Activated naive CD8-positive, alpha-beta T cell treated with anti-CD3 and anti-CD28 coated beads, Interleukin-2, amount 10 ng/mL, durations not matched to agents 7 days and 5 days (primary cell): ENCODE measurements at regions not wholly inside any gene's neighbourhood (a gene's known extent, or its start where the extent isn't known, plus 50 kb on each side); places are given as distances from the start of the nearest gene placed in this dataset.
"Not testable (repeated sequence)": the region's sequence is repeated elsewhere in the genome, so short reads cannot be mapped to it uniquely, and the experiment has no call there.

Experiments
- ATAC-seq: fragments of 150-1000 bp; cut with Tn5 transposase; one replicate; pipeline ENCODE4 v1.10.0; 2021; ENCODE audit warnings: low read depth, moderate library complexity
- POLR2A ChIA-PET: fragments of 350-600 bp; sonication (Branson Sonifier 250); formaldehyde crosslinking; loops from one replicate; lab custom pipeline; 2021; ENCODE audit warnings: antibody characterized with exemption; lab: Charles Lee
- DNase-seq: peaks from one replicate; pipeline ENCODE4 v3.0.0; 2021
- H3K27ac Mint-ChIP-seq: one replicate; pipeline ENCODE4 v1.8.0; 2022; ENCODE audit warnings: mild to moderate bottlenecking, mixed read lengths
- H3K27me3 Mint-ChIP-seq: one replicate; pipeline ENCODE4 v1.8.0; 2022; ENCODE audit warnings: mild to moderate bottlenecking, moderate library complexity, mixed read lengths
- H3K36me3 Mint-ChIP-seq: one replicate; pipeline ENCODE4 v1.8.0; 2021; ENCODE audit warnings: mild to moderate bottlenecking, mixed read lengths
- H3K4me1 Mint-ChIP-seq: one replicate; pipeline ENCODE4 v1.8.0; 2021; ENCODE audit warnings: mixed read lengths
- H3K4me3 Mint-ChIP-seq: one replicate; pipeline ENCODE4 v1.8.0; 2022; ENCODE audit warnings: mild to moderate bottlenecking, moderate library complexity, mixed read lengths
- H3K9me3 Mint-ChIP-seq: one replicate; pipeline ENCODE4 v1.8.0; 2021; ENCODE audit warnings: mixed read lengths

- POLR2A ChIA-PET: no interaction called here
- H3K4me3 Mint-ChIP-seq: no peak overlapping the region
- no peak overlapping the region for H3K27ac Mint-ChIP-seq
- H3K9me3 Mint-ChIP-seq: no peaks in the 10 kb centered on the region
- H3K36me3 Mint-ChIP-seq: no peaks in the 10 kb centered on the region
- ATAC-seq: no peak
- no peak for DNase-seq
- H3K27me3 Mint-ChIP-seq: peaks cover 3% of the 10 kb centered on the region
- no peaks in the 10 kb centered on the region for H3K4me1 Mint-ChIP-seq
Observed at GRCh38 chr7:113030489-113030888, 56.1 kb downstream of the GPR85 start.

DNA sequence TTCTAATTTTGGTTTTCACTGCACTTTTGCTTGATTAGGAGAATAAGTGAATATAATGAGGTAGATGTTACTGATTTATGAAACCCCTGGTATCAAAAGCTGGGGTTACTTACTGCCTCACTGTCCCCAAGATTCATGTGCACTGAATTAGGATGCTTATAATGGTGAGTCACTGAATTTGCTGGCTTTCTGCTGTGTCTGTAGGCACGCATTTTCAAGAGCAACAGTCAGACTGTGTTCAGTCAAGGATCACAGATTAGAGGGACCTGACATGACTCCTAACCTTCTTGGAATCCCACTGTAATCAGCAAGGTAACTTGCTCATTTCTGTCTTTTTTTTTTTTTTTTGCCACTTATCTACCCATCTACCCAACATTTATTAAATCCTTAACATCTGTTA, 59.7 kb downstream of the GPR85 start:
- POLR2A ChIA-PET: no interaction called here
- H3K4me1 Mint-ChIP-seq: no peaks in the 10 kb centered on the region
- H3K9me3 Mint-ChIP-seq: no peaks in the 10 kb centered on the region
- H3K36me3 Mint-ChIP-seq: no peaks in the 10 kb centered on the region
- no peak overlapping the region for H3K4me3 Mint-ChIP-seq
- DNase-seq (no peak), ATAC-seq (no peak)
- peaks cover 2% of the 10 kb centered on the region for H3K27me3 Mint-ChIP-seq
- H3K27ac Mint-ChIP-seq: no peak overlapping the region

DNA sequence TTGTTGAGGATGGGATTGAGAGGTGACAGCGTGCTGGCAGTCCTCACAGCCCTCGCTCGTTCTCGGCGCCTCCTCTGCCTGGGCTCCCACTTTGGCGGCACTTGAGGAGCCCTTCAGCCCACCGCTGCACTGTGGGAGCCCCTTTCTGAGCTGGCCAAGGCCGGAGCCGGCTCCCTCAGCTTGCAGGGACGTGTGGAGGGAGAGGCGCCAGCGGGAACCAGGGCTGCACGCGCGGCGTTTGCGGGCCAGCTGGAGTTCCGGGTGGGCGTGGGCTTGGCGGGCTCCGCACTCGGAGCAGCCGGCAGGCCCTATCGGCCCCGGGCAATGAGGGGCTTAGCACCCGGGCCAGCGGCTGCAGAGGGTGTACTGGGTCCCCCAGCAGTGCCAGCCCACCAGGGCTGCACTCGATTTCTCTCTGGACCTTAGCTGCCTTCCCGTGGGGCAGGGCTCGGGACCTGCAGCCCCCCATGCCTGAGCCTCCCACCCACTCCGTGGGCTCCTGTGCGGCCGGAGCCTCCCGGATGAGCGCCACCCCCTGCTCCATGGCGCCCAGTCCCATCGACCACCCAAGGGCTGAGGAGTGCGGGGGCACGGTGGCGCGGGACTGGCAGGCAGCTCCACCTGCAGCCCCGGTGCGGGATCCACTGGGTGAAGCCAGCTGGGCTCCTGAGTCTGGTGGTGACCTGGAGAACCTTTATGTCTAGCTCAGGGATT, 69.3 kb downstream of the GPR85 start:
- H3K36me3 Mint-ChIP-seq, ATAC-seq, H3K27me3 Mint-ChIP-seq, H3K4me1 Mint-ChIP-seq, H3K27ac Mint-ChIP-seq, POLR2A ChIA-PET, H3K4me3 Mint-ChIP-seq, DNase-seq, H3K9me3 Mint-ChIP-seq: not testable (repeated sequence)

DNA sequence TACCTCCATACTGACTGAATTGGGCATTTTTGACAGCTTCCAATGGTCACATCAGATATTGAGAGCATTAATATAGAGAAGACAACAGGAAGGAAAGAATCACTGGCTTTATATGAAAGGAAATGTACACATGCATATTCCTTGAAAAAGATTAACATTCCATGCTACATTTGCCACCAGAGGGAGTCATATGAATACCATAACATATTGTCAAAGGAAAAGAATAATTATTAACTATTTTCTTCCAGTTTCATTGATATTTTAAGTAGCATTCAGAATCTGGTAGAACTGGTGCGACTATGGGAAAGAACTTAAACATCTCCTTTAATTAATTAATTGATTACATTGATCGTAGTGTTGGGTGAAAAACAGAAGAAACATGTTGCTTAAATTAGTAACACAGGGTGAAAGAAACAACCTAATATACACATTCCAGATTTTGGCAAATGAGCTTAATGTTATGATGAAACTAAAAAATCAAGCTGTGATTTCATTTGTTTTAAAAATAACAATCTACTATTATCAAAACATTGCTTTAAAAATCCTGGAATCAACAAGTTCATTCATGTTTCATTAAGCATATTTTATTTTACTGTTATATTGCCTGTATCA, 71.5 kb downstream of the GPR85 start:
- no peak overlapping the region for H3K4me3 Mint-ChIP-seq
- H3K36me3 Mint-ChIP-seq: no peaks in the 10 kb centered on the region
- POLR2A ChIA-PET: no interaction called here
- H3K4me1 Mint-ChIP-seq: no peaks in the 10 kb centered on the region
- no peak overlapping the region for H3K27ac Mint-ChIP-seq
- DNase-seq (no peak), ATAC-seq (no peak)
- H3K9me3 Mint-ChIP-seq: peaks cover 2% of the 10 kb centered on the region
- H3K27me3 Mint-ChIP-seq: no peaks in the 10 kb centered on the region

DNA sequence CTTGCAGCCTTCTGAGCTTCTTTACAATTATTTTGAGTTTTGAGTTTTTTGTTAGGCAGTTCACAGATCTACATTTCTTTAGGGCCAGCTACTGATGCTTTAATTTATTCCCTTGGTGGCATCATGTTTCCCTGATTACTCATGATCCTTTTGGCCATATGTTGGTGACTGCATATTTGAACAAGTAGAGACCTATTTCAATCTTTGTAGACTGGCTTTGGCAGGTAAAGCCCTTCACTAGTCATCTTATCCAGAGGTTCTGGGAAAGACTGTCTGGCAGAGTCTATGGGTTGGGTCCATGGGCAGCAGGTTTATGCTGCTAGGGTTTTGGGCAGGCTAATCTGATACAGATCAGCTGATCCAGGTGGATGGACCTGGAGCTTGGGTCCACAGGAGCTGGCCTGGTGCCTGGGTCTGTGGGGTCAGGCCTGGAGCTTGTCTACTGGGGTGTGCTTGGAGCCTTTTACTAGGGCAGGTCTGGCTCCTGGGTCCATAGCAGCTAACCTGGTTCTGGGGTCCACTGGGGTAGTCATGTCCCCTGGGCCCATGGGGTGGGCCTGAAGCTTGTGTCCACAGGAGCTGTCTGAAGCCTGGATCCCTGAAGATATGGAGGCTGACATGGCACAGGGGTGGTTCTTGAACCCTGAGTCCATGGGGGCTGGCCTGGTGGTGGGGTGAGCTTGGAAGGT, 72.7 kb downstream of the GPR85 start:
- H3K27ac Mint-ChIP-seq: no peak overlapping the region
- H3K27me3 Mint-ChIP-seq: no peaks in the 10 kb centered on the region
- POLR2A ChIA-PET: no interaction called here
- H3K9me3 Mint-ChIP-seq: peaks cover 2% of the 10 kb centered on the region
- H3K36me3 Mint-ChIP-seq: no peaks in the 10 kb centered on the region
- DNase-seq (no peak), ATAC-seq (no peak)
- no peaks in the 10 kb centered on the region for H3K4me1 Mint-ChIP-seq
- H3K4me3 Mint-ChIP-seq: no peak overlapping the region

GRCh38 chr7:113012862-113013261, 73.8 kb downstream of the GPR85 start:
- H3K27ac Mint-ChIP-seq, ATAC-seq, H3K4me1 Mint-ChIP-seq, DNase-seq, H3K9me3 Mint-ChIP-seq, H3K4me3 Mint-ChIP-seq, POLR2A ChIA-PET, H3K36me3 Mint-ChIP-seq, H3K27me3 Mint-ChIP-seq: not testable (repeated sequence)

DNA sequence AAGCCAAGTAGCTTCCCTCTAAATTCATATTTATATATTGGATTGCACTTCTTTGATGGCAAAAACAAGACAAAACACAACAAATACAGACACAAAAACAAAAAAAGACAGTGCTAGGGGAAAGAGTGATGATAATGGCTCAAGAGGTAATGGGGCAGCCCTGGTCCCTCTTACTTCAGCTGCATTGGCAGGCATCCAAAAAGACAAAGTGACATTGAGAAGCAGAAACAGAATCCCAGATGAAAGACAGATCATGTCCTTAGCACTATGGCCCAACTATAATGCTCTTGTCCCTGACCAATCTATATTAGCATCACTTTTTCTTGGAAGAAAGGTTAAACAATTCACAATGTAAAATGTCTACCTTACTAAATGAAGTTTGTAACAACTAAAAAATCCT, 76.2 kb downstream of the GPR85 start:
- Mint-ChIP-seq H3K27me3 (no peaks in the 10 kb centered on the region), H3K27ac (no peak overlapping the region), H3K4me1 (no peaks in the 10 kb centered on the region), H3K36me3 (no peaks in the 10 kb centered on the region), H3K4me3 (no peak overlapping the region), H3K9me3 (peaks cover 3% of the 10 kb centered on the region)
- POLR2A ChIA-PET: no interaction called here
- DNase-seq (no peak), ATAC-seq (no peak)

DNA sequence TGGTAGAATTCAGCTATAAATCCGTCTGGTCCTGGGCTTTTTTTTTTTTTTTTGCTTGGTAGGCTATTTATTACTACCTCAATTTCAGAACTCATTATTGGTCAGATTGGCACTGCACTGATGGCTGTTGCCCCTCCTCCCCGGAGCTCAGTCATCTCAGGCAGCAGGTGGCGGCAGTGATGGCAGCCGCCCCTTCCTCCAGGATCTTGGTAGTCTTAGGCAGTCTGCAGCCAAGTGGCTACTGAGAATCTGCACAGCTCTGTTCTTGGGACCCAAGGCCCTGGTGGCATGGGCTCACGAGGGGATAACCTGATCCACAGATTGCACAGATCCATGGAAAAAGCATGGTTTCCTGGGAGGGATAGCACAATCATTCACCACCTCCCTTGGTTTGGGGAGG, 77.9 kb downstream of the GPR85 start:
- ATAC-seq (no peak), DNase-seq (no peak)
- Mint-ChIP-seq H3K4me3 (no peak overlapping the region), H3K27me3 (no peaks in the 10 kb centered on the region), H3K27ac (no peak overlapping the region), H3K4me1 (no peaks in the 10 kb centered on the region), H3K9me3 (peaks cover 5% of the 10 kb centered on the region), H3K36me3 (no peaks in the 10 kb centered on the region)
- POLR2A ChIA-PET: no interaction called here

GRCh38 chr7:113004726-113005454, 81.7 kb downstream of the GPR85 start:
- Mint-ChIP-seq H3K36me3 (no peaks in the 10 kb centered on the region), H3K27ac (no peak overlapping the region)
- no peak for ATAC-seq

GRCh38 chr7:113000316-113001020, 86.2 kb downstream of the GPR85 start:
- H3K9me3 Mint-ChIP-seq: peaks cover 2% of the 10 kb centered on the region
- H3K27me3 Mint-ChIP-seq: peaks cover 1% of the 10 kb centered on the region
- POLR2A ChIA-PET: no interaction called here
- no peak overlapping the region for H3K27ac Mint-ChIP-seq
- no peaks in the 10 kb centered on the region for H3K36me3 Mint-ChIP-seq
- DNase-seq (no peak), ATAC-seq (no peak)
- H3K4me1 Mint-ChIP-seq: no peaks in the 10 kb centered on the region
- no peak overlapping the region for H3K4me3 Mint-ChIP-seq

More at GRCh38 chr7:113004726-113005454, 81.7 kb downstream of the GPR85 start:
- H3K4me1 Mint-ChIP-seq: no peaks in the 10 kb centered on the region
- no peak overlapping the region for H3K4me3 Mint-ChIP-seq
- H3K27me3 Mint-ChIP-seq: no peaks in the 10 kb centered on the region
- no peak for DNase-seq
- peaks cover 3% of the 10 kb centered on the region for H3K9me3 Mint-ChIP-seq
- POLR2A ChIA-PET: no interaction called here

- H3K4me1 Mint-ChIP-seq: no peaks in the 10 kb centered on the region
- no peak overlapping the region for H3K4me3 Mint-ChIP-seq
- POLR2A ChIA-PET: no interaction called here
- H3K9me3 Mint-ChIP-seq: no peaks in the 10 kb centered on the region
- H3K27ac Mint-ChIP-seq: no peak overlapping the region
- no peak for ATAC-seq
- no peaks in the 10 kb centered on the region for H3K36me3 Mint-ChIP-seq
- peaks cover 1% of the 10 kb centered on the region for H3K27me3 Mint-ChIP-seq
- DNase-seq: no peak
Observed at GRCh38 chr7:112997831-112998230, 88.8 kb downstream of the GPR85 start.

- Mint-ChIP-seq H3K9me3 (no peaks in the 10 kb centered on the region), H3K27me3 (peaks cover 1% of the 10 kb centered on the region), H3K4me1 (no peaks in the 10 kb centered on the region), H3K27ac (no peak overlapping the region), H3K36me3 (no peaks in the 10 kb centered on the region), H3K4me3 (no peak overlapping the region)
- POLR2A ChIA-PET: no interaction called here
- ATAC-seq (no peak), DNase-seq (no peak)
Observed at GRCh38 chr7:112996331-112996871, 90.2 kb downstream of the GPR85 start.
